ENCODE measurements at regions not wholly inside any gene's neighbourhood (a gene's known extent, or its start where the extent isn't known, plus 50 kb on each side); places are given as distances from the start of the nearest gene placed in this dataset.

- TF ChIP-seq CTCF (IDR thresholded peaks at IDR 0.05), result no peak
- Histone ChIP-seq H3K4me1 (no peaks in the 10 kb centered on the region), H3K27ac (no peak overlapping the region), H3K9me3 (no peaks in the 10 kb centered on the region), H3K27me3 (no peaks in the 10 kb centered on the region), H3K4me3 (no peak overlapping the region), H3K36me3 (no peaks in the 10 kb centered on the region)
- intact Hi-C loops (cut with DNase I), result no loop called here
- no peak for DNase-seq (ENCODE audit: low spot score in 2 of 2)
Measured at GRCh38 chr10:120011359-120012130, 119.0 kb downstream of the SEC23IP start.

- Histone ChIP-seq H3K27ac (no peak overlapping the region), H3K4me3 (no peak overlapping the region), H3K9me3 (no peaks in the 10 kb centered on the region), H3K36me3 (no peaks in the 10 kb centered on the region), H3K27me3 (no peaks in the 10 kb centered on the region), H3K4me1 (no peaks in the 10 kb centered on the region)
- no peak for TF ChIP-seq CTCF (IDR thresholded peaks at IDR 0.05)
- intact Hi-C loops (cut with DNase I), result no loop called here
- DNase-seq (ENCODE audit: low spot score in 2 of 2), result no peak
Measured at GRCh38 chr10:120012131-120012400, 119.5 kb downstream of the SEC23IP start.

- H3K36me3 ChIP-seq, result no peaks in the 10 kb centered on the region
- no peak overlapping the region for H3K4me3 ChIP-seq
- DNase-seq (ENCODE audit: low spot score in 2 of 2), result no peak
- H3K9me3 ChIP-seq, result no peaks in the 10 kb centered on the region
- TF ChIP-seq CTCF (IDR thresholded peaks at IDR 0.05), result no peak
- no peaks in the 10 kb centered on the region for H3K4me1 ChIP-seq
- H3K27ac ChIP-seq, result no peak overlapping the region
- intact Hi-C loops (cut with DNase I), result no loop called here
- H3K27me3 ChIP-seq, result no peaks in the 10 kb centered on the region
Measured at GRCh38 chr10:120012566-120012965, 120.0 kb downstream of the SEC23IP start.

GRCh38 chr10:120014031-120014430 lies 121.5 kb downstream of the SEC23IP start:
- no peaks in the 10 kb centered on the region for H3K4me1 ChIP-seq
- TF ChIP-seq CTCF (IDR thresholded peaks at IDR 0.05), result no peak
- intact Hi-C loops (cut with DNase I), result no loop called here
- H3K27me3 ChIP-seq, result no peaks in the 10 kb centered on the region
- H3K27ac ChIP-seq, result no peak overlapping the region
- H3K4me3 ChIP-seq, result no peak overlapping the region
- no peaks in the 10 kb centered on the region for H3K36me3 ChIP-seq
- no peak for DNase-seq (ENCODE audit: low spot score in 2 of 2)
- H3K9me3 ChIP-seq, result no peaks in the 10 kb centered on the region

DNA sequence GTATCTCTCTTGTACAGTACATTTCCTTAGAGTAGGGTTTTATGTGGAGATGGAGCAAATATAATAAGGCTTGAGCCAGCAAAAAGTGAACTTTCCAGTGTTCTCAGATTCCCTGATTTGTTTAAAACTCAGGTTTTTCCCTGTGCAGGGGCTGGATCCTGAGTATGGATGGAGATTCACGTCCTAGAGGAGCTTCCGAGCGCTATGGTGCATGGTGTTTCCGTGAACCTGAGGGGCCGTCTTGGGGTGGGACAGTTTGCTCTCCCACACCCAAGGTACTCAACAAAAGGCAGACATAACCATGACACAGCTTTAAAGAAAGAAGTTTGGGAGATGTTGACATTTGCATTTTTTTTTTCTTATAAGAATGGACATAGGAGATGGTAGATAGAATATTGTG lies 122.5 kb downstream of the SEC23IP start:
- Histone ChIP-seq H3K9me3 (no peaks in the 10 kb centered on the region), H3K27ac (no peak overlapping the region), H3K27me3 (no peaks in the 10 kb centered on the region), H3K36me3 (no peaks in the 10 kb centered on the region), H3K4me1 (no peaks in the 10 kb centered on the region), H3K4me3 (no peak overlapping the region)
- intact Hi-C loops (cut with DNase I), result no loop called here
- DNase-seq (ENCODE audit: low spot score in 2 of 2), result no peak
- no peak for TF ChIP-seq CTCF (IDR thresholded peaks at IDR 0.05)

DNA sequence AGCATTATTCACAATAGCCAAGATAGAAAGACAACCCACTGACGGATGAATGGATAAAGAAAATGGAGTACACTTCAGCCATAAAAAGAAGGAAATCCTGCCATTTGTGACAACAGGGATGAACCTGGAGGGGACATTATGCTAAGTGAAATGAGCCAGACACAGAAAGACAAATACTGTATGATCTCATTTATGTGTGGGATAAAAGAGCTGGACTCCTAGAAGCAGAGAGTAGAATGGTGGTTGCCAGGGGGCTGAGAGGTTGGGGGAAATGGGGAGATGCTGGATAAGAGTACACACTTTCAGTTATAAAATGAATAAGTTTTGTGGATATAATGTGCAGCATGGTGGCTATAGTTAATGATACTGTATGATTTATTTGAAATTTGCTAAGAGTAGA lies 124.4 kb downstream of the SEC23IP start:
- intact Hi-C loops (cut with DNase I), result no loop called here
- DNase-seq (ENCODE audit: low spot score in 2 of 2), result no peak
- no peak for TF ChIP-seq CTCF (IDR thresholded peaks at IDR 0.05)
- Histone ChIP-seq H3K36me3 (no peaks in the 10 kb centered on the region), H3K9me3 (no peaks in the 10 kb centered on the region), H3K27ac (no peak overlapping the region), H3K4me3 (no peak overlapping the region), H3K27me3 (no peaks in the 10 kb centered on the region), H3K4me1 (no peaks in the 10 kb centered on the region)

Data from ascending aorta (tissue), 2 donors.